CD14-positive monocyte (primary cell): ENCODE measurements at regions not wholly inside any gene's neighbourhood (a gene's known extent, or its start where the extent isn't known, plus 50 kb on each side); places are given as distances from the start of the nearest gene placed in this dataset.

Experiments
- DNase-seq, 3 donors: peaks; one replicate each; pipeline ENCODE4 v3.0.0-alpha.2; 2011 to 2022
- H2AFZ ChIP-seq: 2 replicates; pipeline ENCODE4 v1.6.0; 2012; ENCODE audit warnings: mild to moderate bottlenecking, low read depth, low read length, inconsistent platforms; ENCODE audit not compliant: insufficient read depth, poor library complexity, severe bottlenecking
- H3K27ac ChIP-seq, 2 donors: 1 replicate in 1 of 2; 2 replicates in 1 of 2; pipeline ENCODE4 v1.5.1; 2012 to 2013; ENCODE audit warnings: low read length in 2 of 2, control low read depth in 1 of 2, inconsistent platforms in 1 of 2, low read depth in 1 of 2, mild to moderate bottlenecking in 1 of 2
- H3K27me3 ChIP-seq, 2 donors: one replicate each; pipeline versions ENCODE4 v1.6.0 to v1.6.1; 2011 to 2013; ENCODE audit warnings: low read length in 2 of 2; ENCODE audit not compliant: control insufficient read depth in 2 of 2, insufficient read depth in 2 of 2
- H3K36me3 ChIP-seq, 2 donors: replicated peaks in 1 of 2; 1 replicate in 1 of 2; 2 replicates in 1 of 2; pipeline versions ENCODE4 v1.5.1 to v1.6.1; 2012 to 2013; ENCODE audit warnings: low read length in 2 of 2, control low read depth in 1 of 2, inconsistent platforms in 1 of 2, mild to moderate bottlenecking in 1 of 2; ENCODE audit not compliant: insufficient read depth in 2 of 2, control insufficient read depth in 1 of 2
- H3K4me1 ChIP-seq, 2 donors: 1 replicate in 1 of 2; 2 replicates in 1 of 2; pipeline versions ENCODE4 v1.5.1 to v1.6.1; 2012 to 2013; ENCODE audit warnings: low read length in 2 of 2, control low read depth in 1 of 2, inconsistent platforms in 1 of 2, mild to moderate bottlenecking in 1 of 2, moderate library complexity in 1 of 2; ENCODE audit not compliant: insufficient read depth in 2 of 2, control insufficient read depth in 1 of 2
- H3K4me2 ChIP-seq: replicated peaks from 2 replicates; pipeline ENCODE3; 2012; ENCODE audit warnings: low read length, moderate library complexity, mild to moderate bottlenecking; ENCODE audit not compliant: poor library complexity, severe bottlenecking; ENCODE audit errors: extremely low read depth
- H3K4me3 ChIP-seq, 3 experiments: fragments of 200-600 bp in 1 of 3; sonication (generic) in 1 of 3; replicated peaks in 1 of 3; 1 replicate in 2 of 3; 2 replicates in 1 of 3; pipeline ENCODE4 v1.5.1; 2011 to 2013; ENCODE audit warnings: low read length in 3 of 3, mild to moderate bottlenecking in 3 of 3, control low read depth in 2 of 3, low read depth in 2 of 3, inconsistent platforms in 1 of 3, moderate library complexity in 1 of 3
- H3K79me2 ChIP-seq: 2 replicates; pipeline ENCODE4 v1.6.0; 2012; ENCODE audit warnings: mild to moderate bottlenecking, control low read depth, inconsistent platforms, low read length, moderate library complexity; ENCODE audit not compliant: insufficient read depth
- H3K9ac ChIP-seq: 2 replicates; pipeline ENCODE4 v1.6.0; 2017; ENCODE audit warnings: low read length, mild to moderate bottlenecking; ENCODE audit not compliant: insufficient read depth, poor library complexity, severe bottlenecking
- H3K9me3 ChIP-seq, 2 donors: replicated peaks in 1 of 2; 1 replicate in 1 of 2; 2 replicates in 1 of 2; pipeline versions ENCODE4 v1.5.1 to v1.6.1; 2012 to 2013; ENCODE audit warnings: low read length in 2 of 2, control low read depth in 1 of 2; ENCODE audit not compliant: control insufficient read depth in 1 of 2, insufficient read depth in 1 of 2
- H4K20me1 ChIP-seq: 2 replicates; pipeline ENCODE4 v1.6.0; 2012; ENCODE audit warnings: mild to moderate bottlenecking, low read length, control low read depth, moderate library complexity; ENCODE audit not compliant: insufficient read depth
- H3K27ac Mint-ChIP-seq, 7 donors: one replicate each; pipeline ENCODE4 v1.8.0; 2020; ENCODE audit warnings: mild to moderate bottlenecking in 7 of 7, mixed read lengths in 7 of 7, moderate library complexity in 6 of 7, inconsistent platforms in 2 of 7
- H3K27me3 Mint-ChIP-seq, 3 donors: one replicate each; pipeline ENCODE4 v1.8.0; 2021 to 2022; ENCODE audit warnings: low read depth in 3 of 3, mild to moderate bottlenecking in 3 of 3, mixed read lengths in 3 of 3, moderate library complexity in 3 of 3, inconsistent platforms in 1 of 3
- H3K36me3 Mint-ChIP-seq, 2 donors: one replicate each; pipeline ENCODE4 v1.8.0; 2020; ENCODE audit warnings: mixed read lengths in 2 of 2, inconsistent platforms in 1 of 2, mild to moderate bottlenecking in 1 of 2
- H3K4me1 Mint-ChIP-seq: one replicate; pipeline ENCODE4 v1.8.0; 2020; ENCODE audit warnings: mild to moderate bottlenecking, mixed read lengths
- H3K4me3 Mint-ChIP-seq, 2 donors: one replicate each; pipeline ENCODE4 v1.8.0; 2020; ENCODE audit warnings: mild to moderate bottlenecking in 2 of 2, mixed read lengths in 2 of 2, moderate library complexity in 1 of 2
- H3K9me3 Mint-ChIP-seq, 7 donors: one replicate each; pipeline ENCODE4 v1.8.0; 2020 to 2022; ENCODE audit warnings: mixed read lengths in 7 of 7, mild to moderate bottlenecking in 6 of 7, moderate library complexity in 6 of 7, inconsistent platforms in 2 of 7
- CTCF ChIP-seq: fragments of 200-600 bp; IDR thresholded peaks from one replicate; pipeline ENCODE4 v1.8.0; 2022; ENCODE audit warnings: antibody characterized with exemption, mild to moderate bottlenecking
- WGBS: methylation state at CpG from one replicate; pipeline ENCODE4 v1.1.5; 2013; ENCODE audit warnings: missing lambda C conversion rate; ENCODE audit not compliant: insufficient coverage; 5-methylcytosine and 5-hydroxymethylcytosine counted together
- intact Hi-C, 2 donors: fragments of 100-400 bp; cut with micrococcal nuclease; formaldehyde crosslinking; loops; one replicate each; pipeline versions ENCODE4 v1.15.0 to v1.15.1; 2023

DNA sequence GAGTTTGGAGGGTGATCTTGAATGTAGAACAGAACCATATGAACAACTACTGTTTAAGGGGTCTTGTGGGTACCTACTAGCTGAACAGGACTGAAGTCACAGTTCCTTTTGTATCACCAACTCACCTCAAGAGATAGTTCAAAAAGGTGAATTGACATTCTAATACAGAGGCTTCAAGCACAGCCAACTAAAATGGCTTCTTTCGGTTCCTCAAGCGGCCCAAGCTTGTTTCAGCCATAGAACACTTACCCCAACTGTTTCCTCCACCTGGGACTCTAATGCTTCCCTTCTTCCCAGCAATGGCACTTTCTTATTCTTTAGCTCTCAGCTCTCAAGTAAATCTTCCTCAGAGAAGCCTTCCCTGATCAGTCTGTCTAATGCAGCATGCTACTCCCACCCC lies 277.5 kb upstream of the GK2 start:
- no peaks in the 10 kb centered on the region for H3K36me3 ChIP-seq
- H3K9ac ChIP-seq: no peak overlapping the region
- no peaks in the 10 kb centered on the region for H3K4me1 Mint-ChIP-seq
- WGBS: 100% methylated on average over 2 of the region's 2 CpGs
- no peak for TF ChIP-seq CTCF
- no peaks in the 10 kb centered on the region for H3K79me2 ChIP-seq
- no peak overlapping the region for H3K4me2 ChIP-seq
- no peak overlapping the region for H3K27ac Mint-ChIP-seq
- H3K4me1 ChIP-seq: no peaks in the 10 kb centered on the region
- H3K4me3 ChIP-seq: no peak overlapping the region
- peaks cover 0 to 4% (median 3%) of the 10 kb centered on the region in 7 donors for H3K9me3 Mint-ChIP-seq
- H4K20me1 ChIP-seq: no peaks in the 10 kb centered on the region
- no peaks in the 10 kb centered on the region for H3K9me3 ChIP-seq
- no peaks in the 10 kb centered on the region for H3K36me3 Mint-ChIP-seq
- no peak overlapping the region for H3K27ac ChIP-seq
- H3K27me3 Mint-ChIP-seq: peaks cover 0 to 1% (median 0%) of the 10 kb centered on the region in 3 donors
- no peaks in the 10 kb centered on the region for H3K27me3 ChIP-seq
- H2AFZ ChIP-seq: no peak overlapping the region
- intact Hi-C loops: no loop called here
- DNase-seq: no peak
- no peak overlapping the region for H3K4me3 Mint-ChIP-seq

DNA sequence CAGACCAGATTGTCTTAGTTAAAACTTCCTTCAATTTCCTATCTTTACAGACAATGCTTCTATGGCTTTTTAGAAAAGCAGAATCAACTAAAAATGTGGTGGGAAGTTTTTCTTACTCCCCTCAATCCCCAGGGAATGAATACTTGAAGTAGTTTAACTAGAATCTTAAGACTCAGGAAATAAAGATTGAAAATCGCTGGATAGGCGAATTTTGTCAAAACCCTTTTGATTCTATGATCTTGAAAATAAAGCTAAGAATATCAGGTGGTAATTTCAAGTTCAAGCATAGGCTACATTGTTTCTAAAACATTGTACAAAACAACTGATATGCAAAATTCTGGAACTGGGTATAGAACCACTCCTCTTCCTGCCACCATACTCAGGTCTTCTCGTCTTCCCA lies 276.5 kb upstream of the GK2 start:
- Mint-ChIP-seq H3K4me3 (no peak overlapping the region), H3K9me3 (peaks cover 0 to 4% (median 3%) of the 10 kb centered on the region in 7 donors), H3K36me3 (no peaks in the 10 kb centered on the region), H3K27me3 (no peaks in the 10 kb centered on the region), H3K27ac (no peak overlapping the region), H3K4me1 (no peaks in the 10 kb centered on the region)
- H4K20me1 ChIP-seq: no peaks in the 10 kb centered on the region
- H3K4me3 ChIP-seq: no peak overlapping the region
- no peak overlapping the region for H2AFZ ChIP-seq
- no peaks in the 10 kb centered on the region for H3K27me3 ChIP-seq
- no peaks in the 10 kb centered on the region for H3K9me3 ChIP-seq
- TF ChIP-seq CTCF: no peak
- H3K9ac ChIP-seq: no peak overlapping the region
- H3K4me1 ChIP-seq: no peaks in the 10 kb centered on the region
- no CpG with 5 or more reads among the region's 3 CpGs for WGBS
- no peaks in the 10 kb centered on the region for H3K36me3 ChIP-seq
- intact Hi-C loops: no loop called here
- H3K27ac ChIP-seq: no peak overlapping the region
- H3K79me2 ChIP-seq: no peaks in the 10 kb centered on the region
- DNase-seq: no peak
- no peak overlapping the region for H3K4me2 ChIP-seq
